NCI-H1417 treated with DMSO at 0.1 percent for 48 hours (cell line): ENCODE measurements at regions not wholly inside any gene's neighbourhood (a gene's known extent, or its start where the extent isn't known, plus 50 kb on each side); places are given as distances from the start of the nearest gene placed in this dataset.

ENCODE experiments used
- DNase-seq: peaks from one replicate; lab custom pipeline; 2025; lab: John Stamatoyannopoulos, UW

- DNase-seq, result no peak
Observed at GRCh38 chr13:97057176-97057575, 62.9 kb upstream of the OXGR1 start.

DNA sequence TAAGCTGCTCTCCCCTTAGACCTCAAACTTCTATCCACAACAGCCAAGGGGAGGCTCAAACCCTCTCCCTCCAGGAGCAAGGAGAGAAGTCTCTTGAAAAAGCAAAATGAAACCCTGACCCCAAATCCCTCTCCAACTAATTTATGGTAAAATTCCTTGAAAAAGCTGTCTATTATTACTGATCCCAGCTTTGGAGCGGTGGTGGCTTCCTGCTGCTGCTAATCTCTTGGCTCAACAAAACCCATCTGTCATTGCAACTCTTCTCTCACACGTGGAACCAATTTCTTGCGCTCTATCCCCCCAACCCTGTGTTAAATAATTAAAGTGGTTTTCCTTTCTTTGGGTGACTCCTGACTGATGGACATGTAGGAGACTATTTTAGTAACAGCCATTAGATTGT lies 64.1 kb upstream of the OXGR1 start:
- no peak for DNase-seq

GRCh38 chr13:97058926-97059325 lies 64.7 kb upstream of the OXGR1 start:
- no peak for DNase-seq

- DNase-seq, result no peak
Observed at GRCh38 chr13:97067017-97067895, 73.0 kb upstream of the OXGR1 start.

DNA sequence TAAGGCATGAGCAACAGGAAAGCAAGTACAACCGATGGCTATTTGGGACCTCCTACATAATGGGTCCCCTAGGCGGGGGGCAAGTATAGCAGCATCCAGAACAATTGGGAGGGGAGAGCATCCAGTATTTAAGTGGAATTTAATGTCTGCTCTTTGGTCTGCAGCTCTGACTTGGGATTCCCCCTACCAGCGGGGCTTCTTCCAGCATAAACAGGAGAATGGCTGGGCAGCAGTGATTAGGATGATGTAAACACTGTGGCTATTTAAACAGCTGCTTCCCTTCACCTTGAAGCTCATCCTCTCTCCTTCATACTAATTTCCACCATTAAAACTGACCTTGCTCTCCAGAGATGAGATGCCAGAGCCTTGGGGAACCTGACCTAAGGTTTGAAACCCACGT lies 73.9 kb upstream of the OXGR1 start:
- DNase-seq, result peak; percentile 47

DNA sequence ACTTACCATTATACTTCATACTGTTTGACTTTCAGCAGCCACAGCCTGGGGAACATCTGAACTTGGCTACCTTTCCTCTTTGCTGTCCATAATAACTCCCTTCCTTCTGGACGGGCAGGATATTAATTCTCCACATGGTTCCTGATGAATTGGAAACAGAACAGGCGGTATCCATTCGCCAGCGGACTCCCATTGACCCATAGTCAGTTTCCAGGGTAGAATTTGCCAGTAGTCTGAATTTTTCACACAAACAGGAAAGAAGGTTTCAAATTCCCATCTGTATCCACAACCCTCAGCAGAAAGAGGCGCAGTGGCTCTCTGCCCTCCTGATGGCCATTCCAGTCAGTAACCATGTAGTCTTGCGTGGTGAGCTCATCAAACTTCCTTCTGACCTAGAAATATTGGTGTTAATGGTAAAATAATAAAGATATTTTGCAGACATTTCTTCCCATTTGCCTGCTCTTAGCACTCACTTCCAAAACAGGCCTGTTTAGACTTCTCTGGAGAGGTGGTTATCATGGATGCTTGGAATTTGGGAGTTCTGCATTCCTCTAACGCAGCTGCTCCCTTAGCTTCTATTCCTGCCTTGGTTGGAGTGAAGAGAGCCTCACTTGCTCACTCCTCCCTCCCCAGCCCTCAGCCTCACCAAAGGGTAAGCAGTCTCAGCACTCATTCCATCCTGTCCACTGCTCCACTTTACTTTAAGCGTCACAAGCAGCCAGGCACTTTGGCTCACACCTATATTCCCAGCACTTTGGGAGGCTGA lies 75.0 kb upstream of the OXGR1 start:
- no peak for DNase-seq

GRCh38 chr13:97072297-97072696 lies 78.0 kb upstream of the OXGR1 start:
- DNase-seq, result no peak

DNA sequence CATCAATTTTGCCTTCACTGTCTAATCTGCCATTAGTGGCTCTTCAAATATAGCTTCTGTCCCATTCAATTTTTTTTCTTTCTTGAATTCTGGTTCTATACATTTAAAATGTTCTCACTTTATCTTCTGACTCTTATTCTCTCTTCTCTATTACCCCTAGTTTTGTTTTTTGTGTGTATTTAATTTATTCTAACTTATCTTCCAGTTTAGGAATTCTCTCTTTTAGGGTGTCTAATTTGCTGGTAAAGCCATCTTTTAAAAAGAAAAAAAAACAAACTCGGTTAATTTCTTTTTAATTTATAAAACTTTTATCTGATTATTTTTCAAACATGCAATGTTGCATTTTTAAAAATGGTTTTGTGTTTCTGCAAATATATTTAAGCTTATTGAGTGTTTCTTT lies 80.3 kb upstream of the OXGR1 start:
- no peak for DNase-seq

- DNase-seq, result no peak
Observed at GRCh38 chr13:97076898-97077297, 82.6 kb upstream of the OXGR1 start.

DNA sequence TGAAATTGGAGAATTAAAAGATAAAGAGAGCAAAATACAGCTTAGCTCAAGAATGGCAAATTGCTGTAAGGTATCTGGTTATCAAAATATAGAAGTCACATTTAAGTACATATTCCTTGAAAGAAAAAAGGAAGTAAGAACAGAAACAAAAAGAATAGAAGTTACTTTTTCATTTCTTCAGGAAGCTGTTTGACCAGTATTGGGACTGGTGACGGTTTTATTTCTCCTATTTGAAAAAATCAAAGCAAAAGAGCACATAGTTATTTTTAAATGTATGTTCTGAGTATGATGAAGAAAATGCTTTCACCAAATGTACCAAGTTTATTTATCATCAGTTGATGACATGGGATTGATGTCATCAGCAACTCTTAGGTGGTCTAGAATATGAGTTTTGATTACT lies 83.1 kb upstream of the OXGR1 start:
- DNase-seq, result no peak

- no peak for DNase-seq
Observed at GRCh38 chr13:97079726-97080125, 85.5 kb upstream of the OXGR1 start.

- no peak for DNase-seq
Observed at GRCh38 chr13:97082461-97083207, 88.4 kb upstream of the OXGR1 start.

DNA sequence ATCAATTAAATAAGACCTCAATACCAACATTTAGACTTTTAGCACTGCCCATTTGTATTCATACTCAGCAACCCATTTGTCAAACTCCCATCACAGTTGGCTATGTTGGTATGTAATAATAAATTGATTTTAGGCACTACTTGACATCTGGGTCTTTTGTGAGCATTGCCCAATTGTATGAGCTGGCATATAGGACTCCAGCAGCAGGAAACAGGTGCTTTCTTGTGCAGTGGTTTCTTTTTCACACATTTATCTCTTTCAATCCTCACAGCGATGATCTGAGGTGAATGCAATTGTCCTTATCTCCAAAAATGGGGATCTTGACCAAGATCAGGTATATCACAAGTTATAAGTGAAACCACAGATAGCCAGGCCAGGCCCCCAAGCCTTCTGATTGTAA lies 96.9 kb upstream of the OXGR1 start:
- no peak for DNase-seq

DNA sequence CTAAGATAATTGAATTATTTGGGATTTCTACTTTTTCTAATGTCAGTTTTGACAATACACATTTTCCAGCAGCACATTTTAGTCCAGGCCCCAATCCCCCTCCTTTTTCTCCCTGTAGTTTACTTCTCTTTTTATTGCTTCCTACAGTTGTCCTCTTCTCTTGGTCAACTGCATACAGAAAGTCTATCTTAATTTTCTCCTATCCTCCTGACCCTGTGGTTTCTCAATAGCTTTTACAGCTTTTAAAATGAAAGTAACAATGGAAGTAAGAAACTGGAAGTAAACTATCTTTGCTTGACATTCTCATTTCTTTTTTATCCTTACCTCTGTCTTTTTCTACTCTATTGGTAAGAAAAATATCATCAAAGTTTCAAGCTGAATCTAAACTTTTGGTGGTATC lies 106.5 kb upstream of the OXGR1 start:
- no peak for DNase-seq

DNA sequence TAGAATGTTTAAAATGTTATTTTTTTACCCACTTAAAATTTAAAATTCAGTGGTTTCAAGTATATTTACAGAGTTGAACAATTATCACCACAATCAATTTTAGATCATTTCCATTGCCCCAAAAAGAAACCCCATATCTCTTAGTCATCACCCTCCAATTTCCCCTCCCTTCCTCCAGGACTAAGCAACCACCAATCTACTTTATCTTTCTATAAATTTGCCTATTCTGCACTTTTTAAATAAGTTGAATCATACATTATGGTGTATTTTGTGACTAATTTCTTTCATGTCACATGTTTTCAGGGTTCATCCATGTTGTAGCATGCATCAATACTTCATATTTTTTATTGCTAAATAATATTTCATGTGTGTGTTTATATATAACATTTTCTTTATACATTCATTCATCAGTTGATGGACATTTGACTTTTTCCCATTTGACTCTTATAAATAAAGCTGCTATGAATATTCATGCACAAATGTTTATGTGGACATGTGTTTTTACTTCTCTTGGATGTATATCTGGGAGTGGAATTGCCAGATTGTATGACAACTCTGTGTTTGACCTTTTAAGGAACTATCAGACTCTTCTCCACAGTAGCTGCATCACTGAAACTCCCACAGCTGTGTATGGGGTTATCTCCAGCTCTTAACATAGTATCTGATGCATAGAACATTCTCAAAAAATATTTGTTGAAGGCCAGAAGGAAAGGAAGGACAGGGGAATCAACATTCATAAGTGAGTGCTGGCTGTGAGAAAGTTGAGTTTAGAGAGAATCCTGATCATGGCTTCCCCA lies 107.8 kb upstream of the OXGR1 start:
- DNase-seq, result no peak

GRCh38 chr13:97106323-97106722 lies 112.0 kb upstream of the OXGR1 start:
- no peak for DNase-seq

DNA sequence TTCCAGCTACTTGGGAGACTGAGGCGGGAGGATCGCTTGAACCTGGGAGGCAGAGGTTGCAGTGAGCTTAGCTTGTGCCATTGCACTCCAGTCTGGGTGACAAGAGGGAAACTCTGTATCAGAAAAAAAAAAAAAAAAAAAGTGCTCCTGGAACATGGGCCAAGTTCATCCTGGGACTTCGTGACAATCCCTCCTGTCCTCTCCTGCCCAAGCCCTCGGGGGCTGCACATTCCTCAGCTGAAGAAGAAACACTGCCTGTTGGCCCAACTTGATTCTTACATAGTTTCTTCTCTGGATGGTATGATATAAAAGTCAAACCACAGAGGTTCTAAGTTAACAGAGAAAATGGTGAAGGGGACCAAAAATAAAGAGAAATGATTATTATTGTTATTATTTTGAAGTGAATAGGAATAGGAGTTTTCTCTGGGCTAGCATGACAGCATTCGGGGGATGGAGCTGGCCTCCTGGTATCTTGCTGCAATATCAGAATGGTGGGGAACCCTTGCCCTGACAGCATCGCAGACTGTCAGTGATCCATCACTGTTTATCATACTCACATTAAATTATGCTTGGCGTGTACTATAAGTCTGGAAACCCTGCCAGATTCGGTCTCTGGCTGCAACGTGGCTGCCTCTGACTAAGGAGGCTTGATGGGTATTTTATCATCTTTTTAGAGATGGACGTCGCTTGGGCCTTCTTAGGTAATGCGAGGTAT lies 113.7 kb upstream of the OXGR1 start:
- no peak for DNase-seq

- no peak for DNase-seq
Observed at GRCh38 chr13:97108530-97108900, 113.6 kb upstream of the MBNL2 start.

DNA sequence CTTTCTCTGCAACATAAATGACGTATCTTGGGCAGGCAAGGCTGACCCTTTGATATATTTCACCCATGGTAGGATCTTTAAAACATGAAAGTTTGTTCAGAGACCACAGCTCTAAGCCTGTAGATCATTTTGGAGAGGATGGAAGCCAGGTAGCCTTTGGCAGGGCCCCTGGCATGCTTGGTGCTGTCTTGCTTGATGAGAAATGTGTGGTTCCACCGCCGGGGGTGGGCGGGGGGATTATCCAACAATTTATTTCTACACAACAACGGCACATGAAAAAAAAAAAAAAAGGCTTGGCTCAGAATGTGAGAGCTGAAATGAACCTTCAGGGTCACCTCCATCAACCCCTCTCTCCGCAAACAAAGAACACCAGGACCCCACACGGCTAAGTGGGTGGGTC lies 112.9 kb upstream of the MBNL2 start:
- DNase-seq, result no peak

DNA sequence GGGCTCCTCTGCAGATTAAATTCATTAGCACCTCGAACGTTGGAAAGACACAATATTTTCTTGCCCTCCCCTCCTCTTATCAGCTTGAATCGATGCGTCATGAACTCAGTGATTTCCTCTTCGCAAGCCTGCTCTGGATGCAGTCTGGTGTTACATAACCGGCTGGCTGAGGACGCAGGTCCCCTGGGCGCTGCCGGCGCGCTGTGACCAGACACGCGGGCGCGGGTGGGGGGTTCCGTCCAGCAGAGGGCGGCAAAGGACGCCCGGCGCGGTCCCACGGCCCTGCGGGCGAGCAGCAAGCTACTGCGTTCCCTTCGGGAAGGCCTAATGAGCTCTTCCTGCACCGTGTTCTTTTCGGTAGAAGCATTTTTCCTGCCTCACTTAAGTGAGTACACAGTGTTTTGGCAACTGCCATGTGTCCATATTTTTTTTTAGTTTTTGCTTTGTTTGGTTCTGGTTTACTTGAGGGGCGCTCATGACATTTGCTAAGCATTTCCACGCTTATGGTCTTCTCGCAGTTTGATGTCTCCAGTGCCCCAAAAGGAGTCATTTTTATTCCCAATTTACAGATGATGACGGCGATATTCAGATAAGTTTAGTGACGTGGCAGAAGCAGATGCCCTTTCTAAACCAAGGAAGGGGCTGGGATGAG lies 112.2 kb upstream of the MBNL2 start:
- DNase-seq, result peak; percentile 70

GRCh38 chr13:97110936-97111335 lies 111.2 kb upstream of the MBNL2 start:
- no peak for DNase-seq
